ENCODE measurements at regions not wholly inside any gene's neighbourhood (a gene's known extent, or its start where the extent isn't known, plus 50 kb on each side); places are given as distances from the start of the nearest gene placed in this dataset.

- no peak overlapping the region for H2AFZ ChIP-seq (ENCODE audit: low read depth, low read length)
- no peak overlapping the region for H3K4me3 ChIP-seq (ENCODE audit: low read length)
- no peaks in the 10 kb centered on the region for H3K9me3 ChIP-seq (ENCODE audit: low read length)
- H3K9ac ChIP-seq (ENCODE audit: low read length): no peak overlapping the region
- no peaks in the 10 kb centered on the region for H3F3A ChIP-seq (ENCODE audit: insufficient read depth, low read length, poor library complexity, severe bottlenecking)
- no peaks in the 10 kb centered on the region for H3K36me3 ChIP-seq (ENCODE audit: insufficient read depth, low read length)
- no peaks in the 10 kb centered on the region for H3K9me2 ChIP-seq (ENCODE audit: insufficient read depth, low read length)
- no peaks in the 10 kb centered on the region for H4K20me1 ChIP-seq (ENCODE audit: insufficient read depth)
- H3K27me3 ChIP-seq (ENCODE audit: insufficient read depth, low read depth, low read length): no peaks in the 10 kb centered on the region
- no peak overlapping the region for H3K27ac ChIP-seq (ENCODE audit: low read length)
- TF ChIP-seq RAD21 (conservative IDR thresholded peaks at IDR 0.05) (no peak), CTCF (IDR thresholded peaks at IDR 0.05; ENCODE audit: poor library complexity, severe bottlenecking) (no peak), MXI1 (conservative IDR thresholded peaks at IDR 0.05; ENCODE audit: poor library complexity, severe bottlenecking) (no peak), POLR2AphosphoS5 (IDR thresholded peaks at IDR 0.05) (no peak), REST (IDR thresholded peaks at IDR 0.05; ENCODE audit: borderline replicate concordance) (no peak), TAF1 (IDR thresholded peaks at IDR 0.05; ENCODE audit: low read depth) (no peak), SMC3 (conservative IDR thresholded peaks at IDR 0.05; ENCODE audit: poor library complexity) (no peak), EP300 (conservative IDR thresholded peaks at IDR 0.05; ENCODE audit: poor library complexity, severe bottlenecking) (no peak), EZH2 (IDR thresholded peaks at IDR 0.05; ENCODE audit: borderline replicate concordance, insufficient read depth, low read length, poor library complexity, severe bottlenecking) (no peak)
- H3K4me2 ChIP-seq (ENCODE audit: low read length): no peak overlapping the region
- no peaks in the 10 kb centered on the region for H3K79me2 ChIP-seq (replicated peaks; ENCODE audit: insufficient read depth, low read length)
Measured at GRCh38 chr2:8225798-8226197, 456.1 kb upstream of the ID2 start.

GRCh38 chr2:8229546-8229986 is 452.3 kb upstream of the ID2 start:
- H4K20me1 ChIP-seq (ENCODE audit: insufficient read depth): no peaks in the 10 kb centered on the region
- H2AFZ ChIP-seq (ENCODE audit: low read depth, low read length): no peak overlapping the region
- TF ChIP-seq REST (IDR thresholded peaks at IDR 0.05; ENCODE audit: borderline replicate concordance): no peak
- no peak for TF ChIP-seq TAF1 (IDR thresholded peaks at IDR 0.05; ENCODE audit: low read depth)
- TF ChIP-seq EP300 (conservative IDR thresholded peaks at IDR 0.05; ENCODE audit: poor library complexity, severe bottlenecking): no peak
- no peak for TF ChIP-seq EZH2 (IDR thresholded peaks at IDR 0.05; ENCODE audit: borderline replicate concordance, insufficient read depth, low read length, poor library complexity, severe bottlenecking)
- TF ChIP-seq CTCF (IDR thresholded peaks at IDR 0.05; ENCODE audit: poor library complexity, severe bottlenecking): no peak

More at GRCh38 chr2:8229546-8229986, 452.3 kb upstream of the ID2 start:
- Histone ChIP-seq H3K36me3 (ENCODE audit: insufficient read depth, low read length) (no peaks in the 10 kb centered on the region), H3K27ac (ENCODE audit: low read length) (no peak overlapping the region), H3K9me3 (ENCODE audit: low read length) (no peaks in the 10 kb centered on the region), H3F3A (ENCODE audit: insufficient read depth, low read length, poor library complexity, severe bottlenecking) (no peaks in the 10 kb centered on the region), H3K4me3 (ENCODE audit: low read length) (no peak overlapping the region), H3K9me2 (ENCODE audit: insufficient read depth, low read length) (no peaks in the 10 kb centered on the region), H3K4me2 (ENCODE audit: low read length) (no peak overlapping the region), H3K27me3 (ENCODE audit: insufficient read depth, low read depth, low read length) (no peaks in the 10 kb centered on the region), H3K9ac (ENCODE audit: low read length) (no peak overlapping the region), H3K79me2 (replicated peaks; ENCODE audit: insufficient read depth, low read length) (no peaks in the 10 kb centered on the region)

Measured in neural cell (in vitro differentiated cells).